GM18498 (cell line): ENCODE measurements at regions not wholly inside any gene's neighbourhood (a gene's known extent, or its start where the extent isn't known, plus 50 kb on each side); places are given as distances from the start of the nearest gene placed in this dataset.
"Not testable (repeated sequence)": the region's sequence is repeated elsewhere in the genome, so short reads cannot be mapped to it uniquely, and the experiment has no call there.

ENCODE experiments used
- ATAC-seq: cut with Tn5 transposase; IDR thresholded peaks from one replicate; pipeline ENCODE4 v1.9.1; 2021; ENCODE audit warnings: mild to moderate bottlenecking, moderate library complexity; ENCODE audit not compliant: unreplicated experiment

DNA sequence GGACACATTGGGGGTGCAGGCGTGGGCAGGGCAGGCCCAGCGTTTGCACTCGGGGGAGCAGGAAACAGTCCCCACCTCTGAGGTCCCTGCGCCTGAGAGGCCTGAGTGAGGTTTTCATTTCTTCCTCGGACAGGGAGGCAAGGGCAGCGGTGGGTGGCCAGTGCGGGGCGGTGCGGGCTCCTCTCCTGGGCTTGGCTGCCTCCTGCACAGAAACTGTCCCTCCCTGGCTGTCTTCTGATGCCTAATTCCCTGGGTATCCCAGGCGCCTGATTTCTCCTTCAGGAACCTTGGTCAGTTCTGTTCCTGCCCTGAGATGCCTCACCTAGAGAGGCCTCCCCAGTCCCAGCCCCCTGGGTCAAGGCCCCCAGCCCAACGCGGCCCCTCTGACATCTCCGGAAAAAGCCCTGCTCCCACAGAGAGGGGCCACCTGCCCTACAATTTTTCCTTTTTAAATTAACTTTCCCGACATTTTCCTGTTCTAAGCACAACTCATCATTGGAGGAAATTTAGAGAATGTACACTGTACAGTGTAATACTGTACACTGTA, 260.3 kb downstream of the ADGRD1 start:
- no peak for ATAC-seq

GRCh38 chr12:131214936-131215335, 261.2 kb downstream of the ADGRD1 start:
- ATAC-seq, result not testable (repeated sequence)

GRCh38 chr12:131216587-131216986, 262.9 kb downstream of the ADGRD1 start:
- not testable (repeated sequence) for ATAC-seq

- ATAC-seq, result no peak
Measured at GRCh38 chr12:131217024-131217586, 263.4 kb downstream of the ADGRD1 start.

GRCh38 chr12:131218026-131218922, 264.6 kb downstream of the ADGRD1 start:
- ATAC-seq, result no peak

DNA sequence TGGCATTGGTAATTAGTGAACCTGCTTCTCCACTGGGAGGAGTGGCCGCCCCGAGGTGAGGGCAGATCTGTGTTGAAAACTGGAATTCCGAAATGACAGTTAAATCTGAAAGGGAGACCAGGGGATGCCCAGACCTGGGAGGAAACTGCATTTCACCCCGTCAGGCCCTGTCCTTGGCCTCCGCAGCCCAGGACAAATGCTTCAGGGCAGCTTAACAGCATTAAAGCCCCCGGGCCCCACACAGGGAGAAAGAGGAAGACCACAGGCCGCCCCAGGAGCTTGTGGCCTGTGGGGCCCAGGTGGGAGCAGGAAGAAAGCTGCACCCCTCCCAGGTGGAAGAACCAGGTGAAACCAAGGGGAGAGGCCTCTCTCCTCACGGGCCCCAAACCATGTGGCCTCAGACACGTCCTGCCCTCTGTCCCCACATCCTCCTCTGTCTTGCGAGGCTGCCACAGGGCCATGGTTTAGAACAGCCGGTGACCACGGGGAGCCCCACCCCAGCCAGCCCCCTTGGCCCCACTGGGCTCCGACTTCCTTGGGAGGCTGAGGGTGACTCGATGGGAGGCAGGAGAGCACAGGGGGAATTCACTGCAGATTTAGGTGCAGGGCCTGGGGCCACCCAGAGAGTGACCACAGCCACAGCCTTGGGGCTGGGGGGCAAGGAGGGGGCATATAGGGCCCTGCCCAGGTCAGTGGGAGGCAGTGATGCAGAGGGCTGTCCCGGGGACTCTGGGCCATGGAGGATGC, 265.4 kb downstream of the ADGRD1 start:
- ATAC-seq, result no peak

GRCh38 chr12:131219670-131220330, 266.1 kb downstream of the ADGRD1 start:
- ATAC-seq, result no peak

- no peak for ATAC-seq
Measured at GRCh38 chr12:131220331-131220685, 266.6 kb downstream of the ADGRD1 start.

DNA sequence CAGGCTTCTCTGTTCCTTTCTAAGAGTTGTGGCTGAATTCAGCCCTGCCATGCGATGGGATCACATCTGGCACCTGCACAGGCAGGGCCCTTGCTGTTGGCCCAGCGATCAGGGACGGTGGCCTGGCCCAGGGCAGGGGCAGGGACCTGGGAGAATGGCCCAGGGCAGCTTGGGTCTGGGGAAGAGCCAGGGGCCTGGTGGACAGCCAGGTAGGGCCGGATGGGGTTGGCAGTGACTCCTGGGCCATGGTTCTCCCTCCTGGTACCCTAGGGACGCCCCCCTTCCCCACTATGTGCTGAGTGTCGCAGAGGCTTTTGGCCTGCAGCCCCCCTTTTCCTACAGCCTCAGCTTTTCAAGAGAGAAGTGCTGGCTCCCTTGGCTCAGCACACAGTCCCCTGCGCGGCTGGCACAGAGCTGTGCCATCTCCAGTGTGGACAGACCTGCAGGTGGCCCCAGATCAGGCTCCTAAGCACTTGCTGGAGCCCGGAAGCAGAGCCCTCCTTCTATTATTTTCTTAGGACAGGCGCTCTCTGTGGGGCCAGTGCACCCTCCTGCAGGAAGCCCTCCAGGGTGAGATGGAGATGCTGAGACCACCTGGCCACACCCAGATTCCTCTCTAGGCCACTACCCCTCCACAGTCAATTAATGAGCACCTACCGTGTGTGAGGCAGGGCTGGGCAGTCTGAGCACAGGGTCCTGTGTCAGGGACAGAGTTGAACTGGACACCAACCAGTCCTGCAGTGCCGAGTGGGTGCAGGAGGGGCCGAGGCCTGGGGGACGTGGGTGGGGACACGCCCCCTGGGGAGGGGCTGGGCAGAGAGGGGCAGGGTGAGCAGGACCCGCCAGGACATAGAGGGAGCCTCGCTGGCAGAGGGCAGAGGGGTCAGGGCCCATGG, 267.6 kb downstream of the ADGRD1 start:
- no peak for ATAC-seq

DNA sequence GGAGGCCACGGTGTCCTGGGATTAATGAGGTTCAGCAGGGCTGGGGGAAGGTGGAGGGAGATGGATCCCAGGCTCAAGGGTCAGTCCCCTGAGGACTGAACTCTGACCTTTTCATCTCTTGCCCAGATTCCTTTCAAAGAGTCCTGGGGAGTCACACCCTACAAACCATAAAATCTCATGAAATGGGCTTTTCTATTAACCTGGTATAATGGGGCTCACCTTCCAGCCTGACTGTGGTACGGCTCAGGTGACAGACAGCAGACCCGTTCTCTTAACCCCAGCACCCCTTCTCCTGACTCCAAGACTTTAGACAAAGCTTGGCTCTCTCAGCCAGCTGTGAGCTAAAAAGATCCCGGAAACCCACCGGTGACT, 268.2 kb downstream of the ADGRD1 start:
- ATAC-seq, result no peak

GRCh38 chr12:131222329-131223139, 268.8 kb downstream of the ADGRD1 start:
- ATAC-seq, result peak; percentile 79

DNA sequence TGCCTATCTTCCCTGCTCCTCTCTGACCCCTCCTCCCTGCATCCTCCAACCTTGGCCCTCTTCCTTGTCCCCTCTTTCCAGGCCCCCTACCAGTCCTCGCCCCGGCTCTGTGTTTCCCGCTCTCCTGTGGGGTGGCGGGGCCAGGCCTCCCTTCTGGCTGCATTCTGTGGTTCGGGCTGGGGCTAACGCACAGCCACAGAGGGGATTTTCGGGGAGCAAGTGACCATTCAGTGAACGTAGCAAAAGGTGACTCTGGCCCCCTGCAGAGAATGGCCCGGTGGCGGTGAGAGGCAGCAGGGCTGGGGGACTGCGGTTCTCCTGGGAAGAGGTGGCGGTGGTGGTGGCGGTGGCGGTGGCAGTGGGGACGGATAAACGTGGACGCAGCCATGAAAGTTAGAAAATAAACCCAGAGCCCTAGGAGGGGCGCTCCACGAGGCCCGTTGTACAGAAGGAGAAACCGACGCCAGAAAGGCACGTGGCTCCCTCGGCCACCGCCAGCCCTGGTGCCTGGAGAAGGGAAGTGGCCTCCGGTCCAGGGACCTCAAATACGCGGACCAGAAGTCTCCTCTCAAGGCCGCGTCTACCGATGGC, 269.6 kb downstream of the ADGRD1 start:
- no peak for ATAC-seq

DNA sequence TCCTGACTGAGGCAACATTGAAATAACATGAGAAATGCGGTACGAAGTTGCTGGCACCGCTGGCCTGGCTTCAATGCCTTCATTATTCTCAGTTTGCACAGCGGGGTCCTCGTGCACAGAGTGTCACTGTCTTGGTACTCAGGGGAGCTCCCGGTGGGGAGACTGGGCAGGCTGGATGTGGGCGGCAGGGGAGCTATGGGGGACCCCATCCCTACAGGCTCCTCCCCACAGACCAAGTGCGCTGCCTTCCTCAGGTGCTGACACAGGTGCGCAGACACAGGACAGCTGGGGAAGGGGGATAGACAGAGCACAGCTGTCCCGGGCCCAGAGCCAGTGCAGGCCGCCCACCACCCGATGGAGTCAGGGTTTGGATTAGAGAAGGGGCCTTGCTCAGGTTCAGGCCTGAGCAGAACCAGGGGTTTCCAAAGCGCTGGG, 270.1 kb downstream of the ADGRD1 start:
- ATAC-seq, result no peak

GRCh38 chr12:131224226-131225065, 270.7 kb downstream of the ADGRD1 start:
- not testable (repeated sequence) for ATAC-seq

- not testable (repeated sequence) for ATAC-seq
Measured at GRCh38 chr12:131225066-131225380, 271.3 kb downstream of the ADGRD1 start.

- no peak for ATAC-seq
Measured at GRCh38 chr12:131226345-131227265, 272.9 kb downstream of the ADGRD1 start.

- ATAC-seq, result not testable (repeated sequence)
Measured at GRCh38 chr12:131227641-131228040, 273.9 kb downstream of the ADGRD1 start.
